BJ (cell line): ENCODE measurements at regions not wholly inside any gene's neighbourhood (a gene's known extent, or its start where the extent isn't known, plus 50 kb on each side); places are given as distances from the start of the nearest gene placed in this dataset.

Source experiments
- CTCF ChIA-PET: fragments of 350-600 bp; formaldehyde crosslinking; extraction: SDS; loops from one replicate; lab custom pipeline; 2021; ENCODE audit warnings: antibody characterized with exemption, inconsistent platforms; lab: Yijun Ruan, JAX
- POLR2A ChIA-PET: fragments of 300-600 bp; sonication (Branson Sonifier 250); formaldehyde crosslinking; extraction: SDS; loops from one replicate; lab custom pipeline; 2021; ENCODE audit warnings: antibody characterized with exemption; lab: Charles Lee
- DNase-seq: peaks from one replicate; pipeline ENCODE4 v3.0.0-alpha.2; 2011; ENCODE audit warnings: low read depth
- H3K27me3 ChIP-seq: 2 replicates; pipeline ENCODE4 v1.6.0; 2011; ENCODE audit warnings: low read length; ENCODE audit not compliant: control insufficient read depth, insufficient read depth
- H3K36me3 ChIP-seq: 2 replicates; pipeline ENCODE4 v1.5.1; 2011; ENCODE audit warnings: low read length; ENCODE audit not compliant: control insufficient read depth, insufficient read depth
- H3K4me3 ChIP-seq: 2 replicates; pipeline ENCODE4 v1.5.1; 2011; ENCODE audit warnings: low read depth, mild to moderate bottlenecking, control low read depth, low read length
- TF ChIP-seq, protein P1 (sequence below): IDR thresholded peaks from 2 replicates; pipeline ENCODE4 v1.5.1; 2011; ENCODE audit warnings: low read depth, mild to moderate bottlenecking, control low read depth, inconsistent platforms, low read length, moderate library complexity; ENCODE audit not compliant: insufficient read depth

DNA sequence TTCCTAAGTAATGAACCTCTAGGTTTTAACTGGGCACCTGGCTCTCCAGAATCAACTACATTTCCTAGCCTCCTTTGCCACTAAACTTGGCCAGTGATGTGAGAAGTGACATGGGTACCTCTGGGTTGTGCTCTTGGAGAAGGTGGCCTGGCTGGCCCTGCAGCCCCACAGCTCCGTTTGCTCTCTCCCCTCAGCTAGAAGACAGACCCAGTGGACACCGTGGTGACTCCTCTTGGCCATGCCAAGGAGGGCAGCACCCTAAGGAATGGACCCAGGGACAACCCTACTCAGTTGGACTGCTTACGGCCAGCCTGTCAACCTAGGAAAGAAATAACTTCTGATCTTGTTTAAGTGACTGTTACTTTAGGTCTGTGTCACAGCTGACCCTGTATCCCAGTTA, 151.4 kb downstream of the TMEM132E start:
- no peaks in the 10 kb centered on the region for H3K36me3 ChIP-seq
- TF ChIP-seq, protein P1, sequence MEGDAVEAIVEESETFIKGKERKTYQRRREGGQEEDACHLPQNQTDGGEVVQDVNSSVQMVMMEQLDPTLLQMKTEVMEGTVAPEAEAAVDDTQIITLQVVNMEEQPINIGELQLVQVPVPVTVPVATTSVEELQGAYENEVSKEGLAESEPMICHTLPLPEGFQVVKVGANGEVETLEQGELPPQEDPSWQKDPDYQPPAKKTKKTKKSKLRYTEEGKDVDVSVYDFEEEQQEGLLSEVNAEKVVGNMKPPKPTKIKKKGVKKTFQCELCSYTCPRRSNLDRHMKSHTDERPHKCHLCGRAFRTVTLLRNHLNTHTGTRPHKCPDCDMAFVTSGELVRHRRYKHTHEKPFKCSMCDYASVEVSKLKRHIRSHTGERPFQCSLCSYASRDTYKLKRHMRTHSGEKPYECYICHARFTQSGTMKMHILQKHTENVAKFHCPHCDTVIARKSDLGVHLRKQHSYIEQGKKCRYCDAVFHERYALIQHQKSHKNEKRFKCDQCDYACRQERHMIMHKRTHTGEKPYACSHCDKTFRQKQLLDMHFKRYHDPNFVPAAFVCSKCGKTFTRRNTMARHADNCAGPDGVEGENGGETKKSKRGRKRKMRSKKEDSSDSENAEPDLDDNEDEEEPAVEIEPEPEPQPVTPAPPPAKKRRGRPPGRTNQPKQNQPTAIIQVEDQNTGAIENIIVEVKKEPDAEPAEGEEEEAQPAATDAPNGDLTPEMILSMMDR, result no peak
- no peak for DNase-seq
- POLR2A ChIA-PET, result no interaction called here
- CTCF ChIA-PET, result interaction anchor here (1.9 kb wide), 1 partner anchor 10 kb away, joined by 5 read pairs; no protein-coding TSS in a partner anchor
- no peaks in the 10 kb centered on the region for H3K27me3 ChIP-seq
- no peak overlapping the region for H3K4me3 ChIP-seq

GRCh38 chr17:34728771-34729310, 149.5 kb downstream of the TMEM132E start:
- no peak for DNase-seq
- POLR2A ChIA-PET, result no interaction called here
- H3K27me3 ChIP-seq, result no peaks in the 10 kb centered on the region
- H3K36me3 ChIP-seq, result no peaks in the 10 kb centered on the region
- TF ChIP-seq, protein P1, result no peak
- H3K4me3 ChIP-seq, result no peak overlapping the region
- CTCF ChIA-PET, result no interaction called here

- CTCF ChIA-PET, result no interaction called here
- POLR2A ChIA-PET, result no interaction called here
These were observed 148.2 kb downstream of the TMEM132E start for GRCh38 chr17:34727601-34728000.

DNA sequence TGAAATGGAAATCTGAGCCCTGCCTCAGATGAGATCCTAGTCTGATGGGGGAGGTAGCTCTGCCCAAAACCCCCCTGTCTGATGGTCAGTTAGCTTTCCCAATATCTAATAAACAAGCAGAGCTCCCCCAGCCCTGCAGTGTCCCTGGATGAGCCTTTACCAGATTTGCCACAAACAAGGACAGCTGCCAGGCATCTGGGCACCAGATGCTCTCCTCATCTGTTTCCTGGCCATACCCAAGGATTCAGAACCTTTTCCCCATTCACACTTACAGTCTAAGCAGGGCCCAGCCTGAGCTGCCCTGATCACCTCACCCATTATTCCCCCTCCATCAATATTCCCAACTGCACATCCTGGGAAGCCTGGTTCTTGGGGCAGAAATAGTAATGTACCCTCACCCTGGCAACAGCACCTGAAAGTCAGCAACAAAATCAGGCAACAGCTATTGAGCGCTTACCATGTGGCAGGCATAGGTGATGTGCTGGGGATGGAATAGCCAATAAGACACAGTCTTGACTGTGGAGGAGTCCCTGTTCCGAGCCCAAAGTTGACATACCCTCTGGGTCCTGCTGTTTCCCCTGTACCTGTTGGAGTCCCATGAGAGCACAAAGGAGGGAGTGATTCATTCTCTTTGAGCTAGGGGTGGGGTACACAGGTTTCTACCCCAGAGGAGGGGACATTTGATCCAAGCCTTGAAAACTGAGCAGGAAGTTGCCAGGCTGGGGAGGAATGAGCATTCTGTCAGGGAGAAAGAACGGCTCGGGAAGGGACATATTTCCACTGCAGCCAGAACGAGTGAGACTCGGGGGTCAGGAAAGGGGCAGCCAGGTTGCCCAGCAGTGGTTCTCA, 147.4 kb downstream of the TMEM132E start:
- ChIA-PET POLR2A (no interaction called here), CTCF (no interaction called here)
- Histone ChIP-seq H3K4me3 (no peak overlapping the region), H3K36me3 (no peaks in the 10 kb centered on the region), H3K27me3 (no peaks in the 10 kb centered on the region)
- TF ChIP-seq, protein P1, result no peak
- DNase-seq, result no peak

More at GRCh38 chr17:34727601-34728000, 148.2 kb downstream of the TMEM132E start:
- no peaks in the 10 kb centered on the region for H3K36me3 ChIP-seq
- no peak overlapping the region for H3K4me3 ChIP-seq
- TF ChIP-seq, protein P1, result no peak
- no peak for DNase-seq
- no peaks in the 10 kb centered on the region for H3K27me3 ChIP-seq

DNA sequence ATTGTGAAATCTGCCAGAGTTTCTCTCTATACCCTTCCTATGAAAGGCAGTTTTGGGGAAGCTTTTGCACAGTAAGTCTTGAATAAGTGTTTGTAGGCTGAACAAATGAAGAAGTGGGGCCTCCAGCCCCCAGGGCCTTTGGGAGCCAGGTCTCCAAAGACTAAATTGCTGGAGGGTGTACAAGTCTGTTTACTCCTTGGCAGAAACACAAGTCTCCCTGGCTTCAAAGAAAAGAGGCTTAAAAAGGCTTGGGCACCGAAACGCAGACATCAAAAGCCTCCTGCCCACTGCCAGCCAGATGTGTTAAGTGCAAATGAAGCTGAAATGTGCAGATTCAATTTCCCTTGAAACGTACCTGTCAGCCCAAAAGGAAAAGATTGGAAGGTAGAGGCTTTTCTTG, 146.3 kb downstream of the TMEM132E start:
- TF ChIP-seq, protein P1, result no peak
- H3K27me3 ChIP-seq, result no peaks in the 10 kb centered on the region
- no peaks in the 10 kb centered on the region for H3K36me3 ChIP-seq
- ChIA-PET CTCF (interaction anchor here (0.9 to 1.0 kb wide), 2 partner anchors 8 to 444 kb away, joined by 3 read pairs; no protein-coding TSS in a partner anchor), POLR2A (no interaction called here)
- no peak for DNase-seq
- H3K4me3 ChIP-seq, result no peak overlapping the region
